Smooth muscle cell (in vitro differentiated cells): ENCODE measurements at regions not wholly inside any gene's neighbourhood (a gene's known extent, or its start where the extent isn't known, plus 50 kb on each side); places are given as distances from the start of the nearest gene placed in this dataset.

ENCODE experiments used
- DNase-seq: peaks from one replicate; lab custom pipeline; 2025; ENCODE audit not compliant: unreplicated experiment; lab: John Stamatoyannopoulos, UW
- H2AFZ ChIP-seq: fragments of 200-600 bp; sonication (generic); 2 replicates; pipeline ENCODE4 v1.6.0; 2016; ENCODE audit warnings: antibody characterized with exemption, low read depth, mild to moderate bottlenecking
- H3F3A ChIP-seq: fragments of 200-600 bp; sonication (generic); 2 replicates; pipeline ENCODE4 v1.6.0; 2017; ENCODE audit warnings: antibody characterized with exemption, low read depth
- H3K27ac ChIP-seq: fragments of 200-600 bp; sonication (generic); 2 replicates; pipeline ENCODE4 v1.5.1; 2016; ENCODE audit warnings: low read depth, mild to moderate bottlenecking
- H3K27me3 ChIP-seq: fragments of 200-600 bp; sonication (generic); 2 replicates; pipeline ENCODE4 v1.6.1; 2016; ENCODE audit warnings: low read depth, mild to moderate bottlenecking
- H3K36me3 ChIP-seq: fragments of 200-600 bp; sonication (generic); 2 replicates; pipeline ENCODE4 v1.5.1; 2016; ENCODE audit warnings: low read depth
- H3K4me1 ChIP-seq: fragments of 200-600 bp; sonication (generic); 2 replicates; pipeline ENCODE4 v1.5.1; 2016; ENCODE audit warnings: low read depth
- H3K4me2 ChIP-seq: fragments of 200-600 bp; sonication (generic); 2 replicates; pipeline ENCODE4 v1.6.0; 2016; ENCODE audit warnings: mild to moderate bottlenecking
- H3K4me3 ChIP-seq: fragments of 200-600 bp; sonication (generic); 2 replicates; pipeline ENCODE4 v1.5.1; 2016; ENCODE audit warnings: mild to moderate bottlenecking
- H3K79me2 ChIP-seq: fragments of 200-600 bp; sonication (generic); 2 replicates; pipeline ENCODE4 v1.6.0; 2016; ENCODE audit warnings: low read depth, mild to moderate bottlenecking
- H3K9ac ChIP-seq: fragments of 200-600 bp; sonication (generic); 2 replicates; pipeline ENCODE4 v1.6.0; 2016; ENCODE audit warnings: low read depth
- H3K9me3 ChIP-seq: fragments of 200-600 bp; sonication (generic); replicated peaks from 2 replicates; pipeline ENCODE4 v1.5.1; 2016; ENCODE audit warnings: low read depth
- H4K20me1 ChIP-seq: fragments of 200-600 bp; sonication (generic); 2 replicates; pipeline ENCODE4 v1.6.0; 2016; ENCODE audit warnings: low read depth
- CTCF ChIP-seq: fragments of 200-600 bp; sonication (generic); IDR thresholded peaks from 2 replicates; pipeline ENCODE4 v1.5.1; 2017; ENCODE audit warnings: borderline replicate concordance, mild to moderate bottlenecking, antibody characterized with exemption; ENCODE audit not compliant: insufficient read depth, poor library complexity, severe bottlenecking
- WGBS: methylation state at CpG from one replicate; pipeline ENCODE4 v1.1.7; 2016; ENCODE audit warnings: low lambda C conversion rate; 5-methylcytosine and 5-hydroxymethylcytosine counted together

GRCh38 chr1:119308130-119308700 lies 60.4 kb upstream of the HAO2 start:
- WGBS = 75% methylated on average over 3 of the region's 3 CpGs
- Histone ChIP-seq H3F3A (no peaks in the 10 kb centered on the region), H3K27me3 (peaks cover 35% of the 10 kb centered on the region), H3K27ac (no peak overlapping the region), H3K9ac (no peak overlapping the region), H3K4me1 (no peaks in the 10 kb centered on the region), H4K20me1 (no peaks in the 10 kb centered on the region), H3K79me2 (no peaks in the 10 kb centered on the region), H3K4me3 (no peak overlapping the region), H3K9me3 (no peaks in the 10 kb centered on the region), H3K4me2 (no peak overlapping the region), H2AFZ (no peak overlapping the region), H3K36me3 (no peaks in the 10 kb centered on the region)
- no peak for DNase-seq
- TF ChIP-seq CTCF = no peak

- no peaks in the 10 kb centered on the region for H3K79me2 ChIP-seq
- no peak for TF ChIP-seq CTCF
- WGBS = 91% methylated on average over 2 of the region's 2 CpGs
Observed at GRCh38 chr1:119308806-119309205, 59.8 kb upstream of the HAO2 start.

GRCh38 chr1:119310301-119310700 lies 58.3 kb upstream of the HAO2 start:
- Histone ChIP-seq H3K79me2 (no peaks in the 10 kb centered on the region), H3K4me2 (no peak overlapping the region), H2AFZ (no peak overlapping the region), H3K9me3 (no peaks in the 10 kb centered on the region), H3F3A (no peaks in the 10 kb centered on the region), H4K20me1 (no peaks in the 10 kb centered on the region), H3K27ac (no peak overlapping the region), H3K9ac (no peak overlapping the region), H3K4me3 (no peak overlapping the region), H3K4me1 (no peaks in the 10 kb centered on the region), H3K27me3 (peaks cover 47% of the 10 kb centered on the region), H3K36me3 (no peaks in the 10 kb centered on the region)
- no peak for TF ChIP-seq CTCF
- 57% methylated on average over 3 of the region's 3 CpGs for WGBS
- DNase-seq = no peak

More at GRCh38 chr1:119308806-119309205, 59.8 kb upstream of the HAO2 start:
- no peaks in the 10 kb centered on the region for H4K20me1 ChIP-seq
- no peaks in the 10 kb centered on the region for H3F3A ChIP-seq
- no peak overlapping the region for H3K4me3 ChIP-seq
- no peak overlapping the region for H2AFZ ChIP-seq
- H3K9me3 ChIP-seq = no peaks in the 10 kb centered on the region
- no peaks in the 10 kb centered on the region for H3K36me3 ChIP-seq
- H3K4me2 ChIP-seq = no peak overlapping the region
- H3K27me3 ChIP-seq = peaks cover 41% of the 10 kb centered on the region
- H3K4me1 ChIP-seq = no peaks in the 10 kb centered on the region
- H3K27ac ChIP-seq = no peak overlapping the region
- DNase-seq = no peak
- H3K9ac ChIP-seq = no peak overlapping the region

GRCh38 chr1:119312500-119312899 lies 56.1 kb upstream of the HAO2 start:
- peaks cover 44% of the 10 kb centered on the region for H3K27me3 ChIP-seq
- no peaks in the 10 kb centered on the region for H3K9me3 ChIP-seq
- H3F3A ChIP-seq = no peaks in the 10 kb centered on the region
- no peaks in the 10 kb centered on the region for H3K79me2 ChIP-seq
- 84% methylated on average over 4 of the region's 4 CpGs for WGBS
- TF ChIP-seq CTCF = no peak
- no peak overlapping the region for H3K4me3 ChIP-seq
- no peaks in the 10 kb centered on the region for H3K4me1 ChIP-seq
- no peak overlapping the region for H3K4me2 ChIP-seq
- no peaks in the 10 kb centered on the region for H3K36me3 ChIP-seq
- H4K20me1 ChIP-seq = no peaks in the 10 kb centered on the region
- H2AFZ ChIP-seq = no peak overlapping the region
- no peak for DNase-seq
- no peak overlapping the region for H3K27ac ChIP-seq
- H3K9ac ChIP-seq = no peak overlapping the region
